Esophagus muscularis mucosa (tissue), 4 donors: ENCODE measurements at regions not wholly inside any gene's neighbourhood (a gene's known extent, or its start where the extent isn't known, plus 50 kb on each side); places are given as distances from the start of the nearest gene placed in this dataset.

Experiments used
- DNase-seq: peaks from one replicate; pipeline ENCODE4 v3.0.0-alpha.2; 2017; ENCODE audit errors: extremely low spot score
- H3K27ac ChIP-seq, 4 donors: fragments of 200-600 bp; sonication (generic); replicated peaks in 1 of 4; 1 replicate in 3 of 4; 2 replicates in 1 of 4; pipeline ENCODE4 v1.5.1; 2016 to 2019; ENCODE audit warnings: mild to moderate bottlenecking in 1 of 4
- H3K27me3 ChIP-seq, 4 donors: fragments of 200-600 bp; sonication (generic); one replicate each; pipeline versions ENCODE4 v1.5.1 to v1.6.0; 2016 to 2019
- H3K36me3 ChIP-seq, 4 donors: fragments of 200-600 bp; sonication (generic); one replicate each; pipeline ENCODE4 v1.5.1; 2016 to 2019
- H3K4me1 ChIP-seq, 4 donors: fragments of 200-600 bp; sonication (generic); one replicate each; pipeline ENCODE4 v1.5.1; 2016 to 2019
- H3K4me3 ChIP-seq, 4 donors: fragments of 200-600 bp; sonication (generic); 1 replicate in 2 of 4; 2 replicates in 2 of 4; pipeline ENCODE4 v1.5.1; 2016 to 2019; ENCODE audit warnings: mild to moderate bottlenecking in 4 of 4, moderate library complexity in 1 of 4
- H3K9me3 ChIP-seq, 4 donors: fragments of 200-600 bp; sonication (generic); 1 replicate in 3 of 4; 2 replicates in 1 of 4; pipeline ENCODE4 v1.5.1; 2016 to 2019
- EP300 ChIP-seq: sonication (generic); formaldehyde crosslinking; IDR thresholded peaks from one replicate; pipeline ENCODE4 v1.6.1; 2017; ENCODE audit warnings: antibody characterized with exemption
- POLR2A ChIP-seq: fragments of 450-650 bp; IDR thresholded peaks from one replicate; pipeline ENCODE4 v1.6.1; 2017; ENCODE audit warnings: antibody characterized with exemption, moderate library complexity, mild to moderate bottlenecking, low read depth
- POLR2AphosphoS5 ChIP-seq, 2 donors: sonication (generic); formaldehyde crosslinking; IDR thresholded peaks; one replicate each; pipeline ENCODE4 v1.6.1; 2017; ENCODE audit warnings: antibody characterized with exemption in 2 of 2
- WGBS: methylation state at CpG from one replicate; pipeline ENCODE4 v1.1.5; 2018; 5-methylcytosine and 5-hydroxymethylcytosine counted together
- intact Hi-C: fragments of 100-400 bp; cut with DNase I; formaldehyde crosslinking; loops from one replicate; pipeline ENCODE4 v1.15.1; 2023
- TF ChIP-seq, protein P1 (sequence below), 3 experiments: fragments of 200-600 bp in 2 of 3; fragments of 450-650 bp in 1 of 3; sonication (generic) in 2 of 3; IDR thresholded peaks; one replicate each; pipeline ENCODE4 v1.5.1; 2017 to 2019; ENCODE audit warnings: antibody characterized with exemption in 3 of 3, mild to moderate bottlenecking in 2 of 3, moderate library complexity in 1 of 3

DNA sequence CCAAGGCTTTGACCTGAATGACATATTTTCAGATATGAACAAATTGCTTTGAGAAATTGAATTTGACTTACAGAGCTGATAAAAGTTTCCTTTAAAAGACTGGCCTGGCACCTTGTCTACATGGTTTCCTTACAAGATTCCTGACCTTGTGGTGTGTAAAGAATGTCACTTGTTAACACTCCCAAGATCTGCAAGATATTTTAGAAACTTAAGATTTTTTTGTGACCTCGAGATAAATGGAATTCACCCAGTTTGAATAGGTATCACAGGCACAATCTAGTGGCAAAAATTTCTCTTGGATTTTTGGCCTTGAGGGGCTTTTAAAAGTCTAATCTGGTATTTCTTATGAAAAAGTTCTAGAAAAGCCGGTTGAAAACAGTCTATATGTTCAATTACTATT lies 1568.9 kb upstream of the IGFBP7 start:
- H3K4me3 ChIP-seq: no peak overlapping the region
- H3K4me1 ChIP-seq: no peaks in the 10 kb centered on the region
- no peaks in the 10 kb centered on the region for H3K36me3 ChIP-seq
- no peaks in the 10 kb centered on the region for H3K27me3 ChIP-seq
- 78% methylated on average over 2 of the region's 2 CpGs for WGBS
- no peak overlapping the region for H3K27ac ChIP-seq
- intact Hi-C loops: no loop called here
- TF ChIP-seq POLR2A: no peak
- no peak for TF ChIP-seq POLR2AphosphoS5 (IDR thresholded peaks at IDR 0.05)
- TF ChIP-seq, protein P1, sequence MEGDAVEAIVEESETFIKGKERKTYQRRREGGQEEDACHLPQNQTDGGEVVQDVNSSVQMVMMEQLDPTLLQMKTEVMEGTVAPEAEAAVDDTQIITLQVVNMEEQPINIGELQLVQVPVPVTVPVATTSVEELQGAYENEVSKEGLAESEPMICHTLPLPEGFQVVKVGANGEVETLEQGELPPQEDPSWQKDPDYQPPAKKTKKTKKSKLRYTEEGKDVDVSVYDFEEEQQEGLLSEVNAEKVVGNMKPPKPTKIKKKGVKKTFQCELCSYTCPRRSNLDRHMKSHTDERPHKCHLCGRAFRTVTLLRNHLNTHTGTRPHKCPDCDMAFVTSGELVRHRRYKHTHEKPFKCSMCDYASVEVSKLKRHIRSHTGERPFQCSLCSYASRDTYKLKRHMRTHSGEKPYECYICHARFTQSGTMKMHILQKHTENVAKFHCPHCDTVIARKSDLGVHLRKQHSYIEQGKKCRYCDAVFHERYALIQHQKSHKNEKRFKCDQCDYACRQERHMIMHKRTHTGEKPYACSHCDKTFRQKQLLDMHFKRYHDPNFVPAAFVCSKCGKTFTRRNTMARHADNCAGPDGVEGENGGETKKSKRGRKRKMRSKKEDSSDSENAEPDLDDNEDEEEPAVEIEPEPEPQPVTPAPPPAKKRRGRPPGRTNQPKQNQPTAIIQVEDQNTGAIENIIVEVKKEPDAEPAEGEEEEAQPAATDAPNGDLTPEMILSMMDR (IDR thresholded peaks at IDR 0.05): no peak
- H3K9me3 ChIP-seq: no peaks in the 10 kb centered on the region
- DNase-seq: no peak

DNA sequence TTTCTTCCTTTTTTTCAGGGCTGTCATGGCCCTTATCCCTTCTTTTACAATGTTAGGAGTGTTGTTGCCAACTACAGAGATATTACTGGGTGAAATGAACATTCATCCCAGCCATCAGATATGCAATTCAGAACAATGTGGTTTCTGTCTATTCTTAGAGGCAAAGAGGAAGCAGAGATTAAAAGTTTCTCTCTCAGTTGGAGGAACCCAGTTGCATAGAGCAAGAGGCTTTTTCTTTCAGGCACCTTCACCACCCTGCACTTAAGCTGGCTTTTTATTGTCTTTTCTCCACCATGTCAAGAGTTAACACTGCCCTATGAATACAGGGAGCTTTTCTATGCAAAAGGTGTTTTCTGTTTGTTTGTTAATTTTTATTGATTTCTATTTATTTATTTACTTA lies 1559.6 kb upstream of the IGFBP7 start:
- no peaks in the 10 kb centered on the region for H3K9me3 ChIP-seq
- intact Hi-C loops: no loop called here
- TF ChIP-seq, protein P1 (IDR thresholded peaks at IDR 0.05): no peak
- no peak for TF ChIP-seq POLR2A
- TF ChIP-seq EP300: no peak
- TF ChIP-seq POLR2AphosphoS5 (IDR thresholded peaks at IDR 0.05): no peak
- H3K27me3 ChIP-seq: no peaks in the 10 kb centered on the region
- no peaks in the 10 kb centered on the region for H3K4me1 ChIP-seq
- no peak for DNase-seq
- H3K27ac ChIP-seq: no peak overlapping the region
- H3K36me3 ChIP-seq: no peaks in the 10 kb centered on the region
- H3K4me3 ChIP-seq: no peak overlapping the region

DNA sequence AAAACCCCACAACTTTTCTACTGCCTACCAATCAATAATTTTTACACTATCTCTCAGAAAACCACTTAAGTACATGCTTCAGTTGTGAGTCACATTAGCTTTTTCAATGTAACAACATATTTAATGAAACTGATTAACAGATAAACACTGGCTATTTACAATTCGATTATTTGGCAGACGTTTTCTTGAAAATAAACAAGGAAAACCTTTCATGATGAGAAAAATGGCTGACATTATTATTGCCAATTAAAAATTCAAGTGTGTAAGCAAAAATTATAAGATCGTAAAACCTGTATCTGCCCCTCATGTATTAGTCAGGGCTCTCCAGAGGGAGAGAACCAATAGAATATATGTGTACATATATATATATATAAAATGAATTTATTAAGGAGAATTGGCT lies 1555.5 kb upstream of the IGFBP7 start:
- no peaks in the 10 kb centered on the region for H3K27me3 ChIP-seq
- WGBS: 82% methylated on average over 3 of the region's 3 CpGs
- no peak overlapping the region for H3K27ac ChIP-seq
- no peaks in the 10 kb centered on the region for H3K36me3 ChIP-seq
- no peak for DNase-seq
- H3K4me3 ChIP-seq: no peak overlapping the region
- intact Hi-C loops: no loop called here
- H3K4me1 ChIP-seq: no peaks in the 10 kb centered on the region
- TF ChIP-seq POLR2A (no peak), POLR2AphosphoS5 (IDR thresholded peaks at IDR 0.05) (no peak), EP300 (no peak)
- TF ChIP-seq, protein P1 (IDR thresholded peaks at IDR 0.05): no peak
- H3K9me3 ChIP-seq: no peaks in the 10 kb centered on the region

DNA sequence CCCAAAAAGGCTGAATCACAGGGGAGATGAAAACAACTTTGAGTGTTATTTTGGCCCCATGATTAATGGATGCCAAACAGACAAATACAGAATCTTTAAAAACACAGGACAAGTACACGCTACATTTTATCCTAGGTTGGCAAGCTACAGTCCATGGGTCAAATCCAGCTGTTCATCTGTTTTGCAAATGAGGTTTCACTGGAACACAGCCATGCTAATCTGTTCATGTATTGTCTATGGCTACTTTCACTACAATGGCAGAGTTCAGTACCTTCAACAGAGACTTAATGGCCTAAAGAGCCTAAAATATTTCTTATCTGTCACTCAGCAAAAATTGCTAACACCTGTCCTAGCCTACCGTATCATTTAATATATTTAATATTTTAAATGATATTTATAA lies 1548.5 kb upstream of the IGFBP7 start:
- 73% methylated on average over 2 of the region's 2 CpGs for WGBS
- no peaks in the 10 kb centered on the region for H3K27me3 ChIP-seq
- H3K4me3 ChIP-seq: no peak overlapping the region
- DNase-seq: no peak
- intact Hi-C loops: no loop called here
- H3K36me3 ChIP-seq: no peaks in the 10 kb centered on the region
- TF ChIP-seq, protein P1 (IDR thresholded peaks at IDR 0.05): no peak
- TF ChIP-seq POLR2A (no peak), POLR2AphosphoS5 (IDR thresholded peaks at IDR 0.05) (no peak), EP300 (no peak)
- H3K27ac ChIP-seq: no peak overlapping the region
- no peaks in the 10 kb centered on the region for H3K9me3 ChIP-seq
- no peaks in the 10 kb centered on the region for H3K4me1 ChIP-seq

DNA sequence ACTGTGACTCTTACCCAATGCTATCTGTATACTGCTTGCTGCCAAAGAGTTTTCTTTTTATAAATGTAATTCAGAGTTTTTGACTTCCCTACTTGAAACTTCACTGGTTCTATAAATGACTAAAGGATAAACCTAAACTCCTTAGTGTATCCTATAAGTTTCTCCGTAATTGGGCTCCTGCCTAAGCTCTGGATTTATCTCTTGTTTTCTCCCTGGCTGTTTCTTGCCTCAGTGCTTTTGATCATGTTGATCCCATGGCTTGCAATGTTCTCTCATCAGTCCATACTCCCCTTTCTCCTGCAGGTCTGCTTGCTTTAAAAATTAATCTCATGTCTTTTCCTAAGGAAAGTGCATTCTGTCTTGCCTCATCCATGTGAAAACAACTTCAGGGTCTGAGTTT lies 1543.1 kb upstream of the IGFBP7 start:
- Histone ChIP-seq H3K36me3 (no peaks in the 10 kb centered on the region), H3K4me1 (no peaks in the 10 kb centered on the region), H3K27me3 (no peaks in the 10 kb centered on the region), H3K9me3 (no peaks in the 10 kb centered on the region), H3K27ac (no peak overlapping the region), H3K4me3 (no peak overlapping the region)
- intact Hi-C loops: no loop called here
- 72% methylated on average over 1 of the region's 1 CpG for WGBS
- no peak for DNase-seq
- TF ChIP-seq EP300: no peak
- TF ChIP-seq POLR2A: no peak
- TF ChIP-seq, protein P1 (IDR thresholded peaks at IDR 0.05): no peak
- TF ChIP-seq POLR2AphosphoS5 (IDR thresholded peaks at IDR 0.05): no peak
